ENCODE measurements at regions not wholly inside any gene's neighbourhood (a gene's known extent, or its start where the extent isn't known, plus 50 kb on each side); places are given as distances from the start of the nearest gene placed in this dataset.

GRCh38 chr1:193335806-193336428 is 149.5 kb upstream of the B3GALT2 start:
- DNase-seq, result no peak

GRCh38 chr1:193333166-193333565 is 146.8 kb upstream of the B3GALT2 start:
- DNase-seq, result no peak

GRCh38 chr1:193326296-193326695 is 139.9 kb upstream of the B3GALT2 start:
- no peak for DNase-seq

GRCh38 chr1:193325771-193326170 is 139.4 kb upstream of the B3GALT2 start:
- DNase-seq, result no peak

DNA sequence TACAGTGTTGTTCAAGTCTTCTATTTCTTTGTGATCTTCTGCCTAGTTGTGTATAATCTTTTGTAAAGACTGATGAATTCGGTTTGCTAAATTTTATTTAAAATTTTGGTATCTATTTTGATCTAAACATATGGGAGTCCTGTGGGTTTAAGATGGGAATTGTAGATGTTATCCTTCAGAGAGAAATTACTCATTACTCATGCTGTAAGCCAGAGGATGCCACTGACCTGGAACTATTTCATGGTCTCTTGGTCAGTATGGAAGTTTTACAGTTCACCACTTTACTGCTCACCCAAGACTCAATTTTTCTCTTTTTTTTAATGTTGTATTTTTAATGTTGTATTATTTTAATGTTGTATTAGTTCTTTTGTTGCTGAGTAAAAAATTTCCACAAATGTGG is 138.6 kb upstream of the B3GALT2 start:
- DNase-seq, result no peak

- DNase-seq, result no peak
Measured at GRCh38 chr1:193322211-193322610, 135.8 kb upstream of the B3GALT2 start.

GRCh38 chr1:193321242-193321840 is 134.9 kb upstream of the B3GALT2 start:
- DNase-seq, result no peak

- DNase-seq, result no peak
Measured at GRCh38 chr1:193320270-193320669, 133.9 kb upstream of the B3GALT2 start.

DNA sequence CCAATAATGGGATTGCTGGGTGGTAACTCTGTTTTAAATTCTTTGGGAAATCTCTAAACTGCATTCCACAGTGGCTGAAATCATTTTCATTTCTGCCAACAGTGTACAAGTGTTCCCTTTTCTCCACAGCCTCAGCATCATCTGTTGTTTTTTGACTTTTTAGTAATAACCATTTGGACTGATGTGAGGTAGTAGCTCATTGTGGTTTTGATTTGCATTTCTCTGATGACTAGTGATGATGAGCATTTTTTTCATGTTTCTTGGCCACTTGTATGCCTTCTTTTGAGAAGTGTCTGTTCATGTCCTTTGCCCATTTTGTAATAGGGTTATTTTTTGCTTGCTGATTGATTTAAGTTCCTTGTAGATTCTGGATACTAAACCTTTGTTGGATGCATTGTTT is 131.9 kb upstream of the B3GALT2 start:
- no peak for DNase-seq

DNA sequence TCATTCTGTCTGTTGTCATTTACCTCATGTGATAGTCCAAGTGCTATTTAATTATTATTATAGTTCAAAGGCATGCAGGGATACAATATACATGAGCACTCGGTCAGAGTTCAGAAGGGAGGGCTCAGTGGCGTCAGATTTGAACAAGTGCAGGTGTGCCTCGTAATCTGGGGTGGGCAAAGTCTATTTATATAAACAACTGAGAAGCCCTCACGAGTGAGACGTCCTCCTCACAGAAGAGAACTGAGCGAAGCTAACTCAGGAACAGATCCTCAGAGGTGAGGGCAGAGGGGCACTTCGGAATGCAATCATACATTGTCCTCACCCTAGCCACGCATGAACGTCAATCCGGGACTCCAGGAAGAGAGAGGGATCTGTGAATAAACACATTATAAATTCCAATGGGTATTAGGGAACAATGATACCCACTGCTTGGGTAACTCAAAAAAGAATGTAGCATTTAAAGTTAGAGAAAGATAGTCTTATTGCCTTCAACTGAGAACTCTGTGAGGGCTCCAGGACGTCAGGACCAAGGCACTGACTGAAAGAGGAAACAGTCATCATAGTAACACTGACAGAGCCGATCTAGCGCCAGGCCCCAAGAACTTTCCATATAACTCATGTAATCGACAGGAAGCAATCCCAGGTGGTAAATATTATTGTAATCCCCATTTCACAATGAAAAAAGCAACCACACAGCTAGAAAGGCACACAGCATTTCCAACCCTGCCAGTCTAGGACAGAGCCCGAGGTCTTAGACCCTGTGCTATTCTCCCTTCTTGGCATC is 127.1 kb upstream of the B3GALT2 start:
- DNase-seq, result no peak

DNA sequence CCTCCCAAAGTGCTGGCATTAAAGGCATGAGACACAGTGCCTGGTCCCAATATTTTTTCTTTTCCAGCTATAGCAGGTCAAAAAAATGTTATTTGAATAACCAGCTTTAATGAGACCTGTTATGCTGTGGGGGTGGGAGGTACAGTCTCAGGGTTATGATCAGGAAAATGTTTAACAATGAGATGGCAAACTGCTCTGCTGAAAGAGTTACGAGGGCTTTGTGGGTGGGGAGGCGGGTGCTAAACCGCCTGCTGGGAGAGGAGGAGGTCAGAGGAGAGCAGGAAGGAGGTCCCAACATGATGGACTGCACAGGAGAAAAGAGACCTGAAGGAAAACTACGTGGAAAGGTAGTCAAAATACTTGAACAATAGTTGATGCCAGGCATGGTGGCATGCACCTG is 126.0 kb upstream of the B3GALT2 start:
- DNase-seq, result no peak

DNA sequence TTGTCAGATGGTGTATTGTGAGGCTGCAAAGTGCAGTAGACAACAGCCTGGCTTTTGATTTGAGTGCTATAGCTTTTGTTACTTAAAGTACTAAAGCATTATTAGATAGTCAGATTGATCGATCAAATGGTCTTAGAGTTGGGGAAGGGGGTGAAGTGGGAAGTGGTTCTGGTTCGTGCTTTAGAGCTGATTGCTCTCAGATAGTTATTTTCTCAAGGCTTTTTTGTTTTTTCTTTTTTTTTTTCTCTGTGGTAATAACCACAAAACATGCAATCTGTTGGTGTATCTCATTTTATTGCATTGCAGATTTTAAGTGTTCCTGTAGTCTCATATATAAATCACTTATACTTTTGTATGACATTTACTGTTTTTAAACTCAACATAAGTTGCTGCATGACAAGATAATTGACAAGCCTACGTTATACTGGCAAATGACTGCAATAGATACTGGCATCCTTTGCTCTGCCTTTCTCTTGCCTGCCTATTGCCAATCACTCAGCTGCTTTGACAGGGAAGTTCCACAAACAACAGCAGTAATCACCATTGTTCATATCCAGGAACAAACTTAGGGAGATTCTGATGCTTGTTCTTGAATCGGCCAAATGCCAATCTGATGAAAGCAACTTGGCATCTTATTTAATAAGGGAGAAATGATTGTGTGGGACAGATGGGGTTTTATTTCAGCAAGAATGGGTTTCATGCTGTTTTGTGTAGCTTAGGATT is 125.0 kb upstream of the B3GALT2 start:
- DNase-seq, result no peak

- no peak for DNase-seq
Measured at GRCh38 chr1:193310564-193310963, 124.2 kb upstream of the B3GALT2 start.

- no peak for DNase-seq
Measured at GRCh38 chr1:193309936-193310475, 123.6 kb upstream of the B3GALT2 start.

GRCh38 chr1:193308438-193308837 is 122.0 kb upstream of the B3GALT2 start:
- no peak for DNase-seq

GRCh38 chr1:193306430-193306829 is 120.0 kb upstream of the B3GALT2 start:
- DNase-seq, result no peak

Data from amygdala (tissue), 56 donors.